ENCODE measurements at regions not wholly inside any gene's neighbourhood (a gene's known extent, or its start where the extent isn't known, plus 50 kb on each side); places are given as distances from the start of the nearest gene placed in this dataset.
"Not testable (repeated sequence)": the region's sequence is repeated elsewhere in the genome, so short reads cannot be mapped to it uniquely, and the experiment has no call there.

- Histone ChIP-seq H3K4me1 (no peaks in the 10 kb centered on the region), H3K4me3 (no peak overlapping the region), H3K9me3 (no peaks in the 10 kb centered on the region), H3K36me3 (no peaks in the 10 kb centered on the region), H3K27me3 (no peaks in the 10 kb centered on the region), H3K27ac (no peak overlapping the region)
- TF ChIP-seq POLR2A (IDR thresholded peaks at IDR 0.05) (no peak), CTCF (IDR thresholded peaks at IDR 0.05) (no peak)
- DNase-seq, result no peak
Measured at GRCh38 chr1:166629946-166630345, 209.3 kb upstream of the POGK start.

- Histone ChIP-seq H3K27me3 (no peaks in the 10 kb centered on the region), H3K4me1 (no peaks in the 10 kb centered on the region), H3K36me3 (no peaks in the 10 kb centered on the region), H3K9me3 (no peaks in the 10 kb centered on the region), H3K4me3 (no peak overlapping the region), H3K27ac (no peak overlapping the region)
- TF ChIP-seq CTCF (IDR thresholded peaks at IDR 0.05) (no peak), POLR2A (IDR thresholded peaks at IDR 0.05) (no peak)
- no peak for DNase-seq
Measured at GRCh38 chr1:166630369-166630768, 208.9 kb upstream of the POGK start.

GRCh38 chr1:166638137-166638536 is 201.1 kb upstream of the POGK start:
- H3K27me3 ChIP-seq, result no peaks in the 10 kb centered on the region
- no peak overlapping the region for H3K27ac ChIP-seq
- H3K4me1 ChIP-seq, result no peaks in the 10 kb centered on the region
- no peak for DNase-seq
- H3K36me3 ChIP-seq, result no peaks in the 10 kb centered on the region
- no peak for TF ChIP-seq POLR2A (IDR thresholded peaks at IDR 0.05)
- H3K4me3 ChIP-seq, result no peak overlapping the region
- no peaks in the 10 kb centered on the region for H3K9me3 ChIP-seq

GRCh38 chr1:166657228-166657627 is 182.0 kb upstream of the POGK start:
- not testable (repeated sequence) for H3K36me3 ChIP-seq, H3K27ac ChIP-seq, DNase-seq, H3K9me3 ChIP-seq, H3K4me1 ChIP-seq, H3K27me3 ChIP-seq, H3K4me3 ChIP-seq

- not testable (repeated sequence) for H3K9me3 ChIP-seq, H3K36me3 ChIP-seq, H3K4me1 ChIP-seq, DNase-seq, H3K4me3 ChIP-seq, H3K27ac ChIP-seq, H3K27me3 ChIP-seq
Measured at GRCh38 chr1:166666790-166667189, 172.5 kb upstream of the POGK start.

- H3K36me3 ChIP-seq, DNase-seq: not testable (repeated sequence)
Measured at GRCh38 chr1:166667600-166667999, 171.7 kb upstream of the POGK start.

GRCh38 chr1:166671627-166672026 is 167.6 kb upstream of the POGK start:
- Histone ChIP-seq H3K27ac (no peak overlapping the region), H3K36me3 (no peaks in the 10 kb centered on the region), H3K4me1 (no peaks in the 10 kb centered on the region), H3K9me3 (no peaks in the 10 kb centered on the region), H3K27me3 (no peaks in the 10 kb centered on the region), H3K4me3 (no peak overlapping the region)
- TF ChIP-seq CTCF (IDR thresholded peaks at IDR 0.05) (no peak), POLR2A (IDR thresholded peaks at IDR 0.05) (no peak)
- DNase-seq, result no peak

More at GRCh38 chr1:166667600-166667999, 171.7 kb upstream of the POGK start:
- H3K9me3 ChIP-seq, H3K4me3 ChIP-seq, H3K27me3 ChIP-seq, H3K4me1 ChIP-seq, H3K27ac ChIP-seq: not testable (repeated sequence)

GRCh38 chr1:166673722-166674121 is 165.6 kb upstream of the POGK start:
- Histone ChIP-seq H3K9me3 (no peaks in the 10 kb centered on the region), H3K36me3 (no peaks in the 10 kb centered on the region), H3K4me1 (no peaks in the 10 kb centered on the region), H3K4me3 (no peak overlapping the region), H3K27me3 (no peaks in the 10 kb centered on the region), H3K27ac (no peak overlapping the region)
- no peak for DNase-seq
- TF ChIP-seq CTCF (IDR thresholded peaks at IDR 0.05), result no peak
- no peak for TF ChIP-seq POLR2A (IDR thresholded peaks at IDR 0.05)

Measured in Peyer's patch (tissue), 4 donors.